MCF 10A (cell line): ENCODE measurements at regions not wholly inside any gene's neighbourhood (a gene's known extent, or its start where the extent isn't known, plus 50 kb on each side); places are given as distances from the start of the nearest gene placed in this dataset.
A peak's percentile ranks its signal among the peaks of the same experiment; 100 is the strongest.
"Not testable (repeated sequence)": the region's sequence is repeated elsewhere in the genome, so short reads cannot be mapped to it uniquely, and the experiment has no call there.

Experiments used
- BruUV-seq: library from RNA; stranded (reverse); fragments of 400-500 nt; replicated peaks from 2 replicates; lab custom pipeline; 2021; lab: Mats Ljungman, UMichigan
- CTCF ChIA-PET: fragments of 300-600 bp; sonication (Branson Sonifier 250); formaldehyde crosslinking; extraction: SDS; loops from one replicate; lab custom pipeline; 2021; ENCODE audit warnings: antibody characterized with exemption, inconsistent platforms; lab: Yijun Ruan, JAX
- POLR2A ChIA-PET: fragments of 300-600, 350-650 bp; sonication (Branson Sonifier 250); formaldehyde crosslinking; extraction: SDS; loops from one replicate; lab custom pipeline; 2020; ENCODE audit warnings: antibody characterized with exemption, inconsistent platforms; lab: Yijun Ruan, JAX
- DNase-seq: peaks from one replicate; pipeline ENCODE4 v3.0.0-alpha.2; 2018; ENCODE audit not compliant: unreplicated experiment
- H3K27ac Mint-ChIP-seq: one replicate; pipeline ENCODE4 v1.8.0; 2022; ENCODE audit warnings: mild to moderate bottlenecking, low read depth, mixed read lengths; ENCODE audit not compliant: unreplicated experiment
- H3K27me3 Mint-ChIP-seq: one replicate; pipeline ENCODE4 v1.8.0; 2022; ENCODE audit warnings: mixed read lengths; ENCODE audit not compliant: insufficient read depth, unreplicated experiment
- H3K36me3 Mint-ChIP-seq: one replicate; pipeline ENCODE4 v1.8.0; 2022; ENCODE audit warnings: mild to moderate bottlenecking, moderate library complexity, mixed read lengths; ENCODE audit not compliant: insufficient read depth, unreplicated experiment
- H3K4me1 Mint-ChIP-seq: one replicate; pipeline ENCODE4 v1.8.0; 2022; ENCODE audit warnings: mixed read lengths; ENCODE audit not compliant: insufficient read depth, unreplicated experiment
- H3K4me3 Mint-ChIP-seq: one replicate; pipeline ENCODE4 v1.8.0; 2022; ENCODE audit warnings: mild to moderate bottlenecking, moderate library complexity, mixed read lengths; ENCODE audit not compliant: unreplicated experiment
- H3K9me3 Mint-ChIP-seq: one replicate; pipeline ENCODE4 v1.8.0; 2022; ENCODE audit warnings: mixed read lengths; ENCODE audit not compliant: unreplicated experiment
- CTCF ChIP-seq: fragments of 200-600 bp; IDR thresholded peaks from one replicate; pipeline ENCODE4 v1.8.0; 2022; ENCODE audit warnings: antibody characterized with exemption, mild to moderate bottlenecking; ENCODE audit not compliant: unreplicated experiment
- intact Hi-C: fragments of 100-400 bp; cut with micrococcal nuclease; formaldehyde crosslinking; loops from 2 replicates; pipeline ENCODE4 v1.14.1; 2022

- POLR2A ChIA-PET, result no interaction called here
- H3K9me3 Mint-ChIP-seq, result no peaks in the 10 kb centered on the region
- no peak overlapping the region for H3K27ac Mint-ChIP-seq
- CTCF ChIA-PET, result no interaction called here
- no peak for DNase-seq
- TF ChIP-seq CTCF, result no peak
- no peaks in the 10 kb centered on the region for H3K27me3 Mint-ChIP-seq
- intact Hi-C loops, result no loop called here
- H3K36me3 Mint-ChIP-seq, result no peaks in the 10 kb centered on the region
- no peak overlapping the region for H3K4me3 Mint-ChIP-seq
- BruUV-seq, result no TSS peak
- peaks cover 5% of the 10 kb centered on the region for H3K4me1 Mint-ChIP-seq
Measured at GRCh38 chr16:29117631-29118030, 132.8 kb downstream of the LAT start.

- POLR2A ChIA-PET, result no interaction called here
- Mint-ChIP-seq H3K4me3 (no peak overlapping the region), H3K4me1 (peaks cover 5% of the 10 kb centered on the region), H3K27ac (no peak overlapping the region), H3K36me3 (no peaks in the 10 kb centered on the region), H3K27me3 (peaks cover 5% of the 10 kb centered on the region), H3K9me3 (no peaks in the 10 kb centered on the region)
- BruUV-seq, result no TSS peak
- no peak for TF ChIP-seq CTCF
- intact Hi-C loops, result no loop called here
- CTCF ChIA-PET, result interaction anchor here (0.6 to 1.5 kb wide), 3 partner anchors 86 to 141 kb away, joined by 3 read pairs; no protein-coding TSS in a partner anchor
- no peak for DNase-seq
Measured at GRCh38 chr16:29116980-29117379, 132.1 kb downstream of the LAT start.

GRCh38 chr16:29116207-29116606 lies 131.4 kb downstream of the LAT start:
- CTCF ChIA-PET, result interaction anchor here (0.6 to 1.5 kb wide), 3 partner anchors 87 to 141 kb away, joined by 3 read pairs; no protein-coding TSS in a partner anchor
- peaks cover 13% of the 10 kb centered on the region for H3K27me3 Mint-ChIP-seq
- not testable (repeated sequence) for BruUV-seq

GRCh38 chr16:29115802-29116141 lies 130.9 kb downstream of the LAT start:
- H3K27ac Mint-ChIP-seq, H3K4me3 Mint-ChIP-seq, H3K36me3 Mint-ChIP-seq, H3K9me3 Mint-ChIP-seq, H3K4me1 Mint-ChIP-seq, intact Hi-C loops, BruUV-seq: not testable (repeated sequence)
- DNase-seq, result peak; percentile 3
- ChIA-PET CTCF (interaction anchor here (1.5 kb wide), 2 partner anchors 140 to 142 kb away, joined by 3 read pairs; no protein-coding TSS in a partner anchor), POLR2A (interaction anchor here (1.0 kb wide), 1 partner anchor 9 kb away, joined by 3 read pairs; no protein-coding TSS in a partner anchor)
- H3K27me3 Mint-ChIP-seq, result peaks cover 17% of the 10 kb centered on the region

More at GRCh38 chr16:29116207-29116606, 131.4 kb downstream of the LAT start:
- intact Hi-C loops, H3K36me3 Mint-ChIP-seq, H3K9me3 Mint-ChIP-seq, H3K4me3 Mint-ChIP-seq, H3K27ac Mint-ChIP-seq, DNase-seq, H3K4me1 Mint-ChIP-seq: not testable (repeated sequence)
- POLR2A ChIA-PET, result interaction anchor here (1.0 kb wide), 1 partner anchor 8 kb away, joined by 3 read pairs; no protein-coding TSS in a partner anchor

GRCh38 chr16:29114989-29115801 lies 130.3 kb downstream of the LAT start:
- TF ChIP-seq CTCF, result peak; percentile 53
- H3K4me1 Mint-ChIP-seq, H3K4me3 Mint-ChIP-seq, H3K36me3 Mint-ChIP-seq, H3K27ac Mint-ChIP-seq, BruUV-seq, intact Hi-C loops, H3K9me3 Mint-ChIP-seq: not testable (repeated sequence)
- peak; percentile 45 for DNase-seq
- CTCF ChIA-PET, result interaction anchor here (0.5 to 1.5 kb wide), 6 partner anchors 115 to 475 kb away, joined by 3 to 5 read pairs (median 3); no protein-coding TSS in a partner anchor
- H3K27me3 Mint-ChIP-seq, result peaks cover 23% of the 10 kb centered on the region
- POLR2A ChIA-PET, result interaction anchor here (1.0 kb wide), 1 partner anchor 9 kb away, joined by 3 read pairs; no protein-coding TSS in a partner anchor
